ENCODE measurements at regions not wholly inside any gene's neighbourhood (a gene's known extent, or its start where the extent isn't known, plus 50 kb on each side); places are given as distances from the start of the nearest gene placed in this dataset.

DNA sequence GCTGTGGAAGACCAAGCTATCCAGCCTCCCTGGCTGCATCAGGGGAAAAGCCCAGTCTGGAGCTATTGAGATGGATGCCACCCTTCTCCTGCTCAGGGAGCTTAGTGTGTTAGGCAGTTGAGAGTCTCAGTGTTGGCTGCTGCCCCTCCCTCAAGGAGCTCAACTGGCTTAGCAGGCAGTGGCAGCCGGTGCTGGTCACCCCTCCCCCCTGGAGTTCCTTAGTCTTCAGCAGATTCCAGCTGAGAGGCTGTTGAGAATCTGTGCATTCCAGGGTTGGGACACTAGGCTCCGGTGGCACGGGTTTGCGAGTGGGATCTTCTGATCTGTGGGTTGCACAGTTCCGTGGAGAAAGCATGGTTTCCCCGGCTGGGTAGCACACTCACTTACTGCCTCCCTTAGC lies 883.8 kb downstream of the NSUN3 start (continued):
- TF ChIP-seq CHD7 (IDR thresholded peaks at IDR 0.05; ENCODE audit: insufficient replicate concordance, low read length): no peak
- TF ChIP-seq SUZ12 (IDR thresholded peaks at IDR 0.05; ENCODE audit: low read length): no peak
- TF ChIP-seq, protein P1, sequence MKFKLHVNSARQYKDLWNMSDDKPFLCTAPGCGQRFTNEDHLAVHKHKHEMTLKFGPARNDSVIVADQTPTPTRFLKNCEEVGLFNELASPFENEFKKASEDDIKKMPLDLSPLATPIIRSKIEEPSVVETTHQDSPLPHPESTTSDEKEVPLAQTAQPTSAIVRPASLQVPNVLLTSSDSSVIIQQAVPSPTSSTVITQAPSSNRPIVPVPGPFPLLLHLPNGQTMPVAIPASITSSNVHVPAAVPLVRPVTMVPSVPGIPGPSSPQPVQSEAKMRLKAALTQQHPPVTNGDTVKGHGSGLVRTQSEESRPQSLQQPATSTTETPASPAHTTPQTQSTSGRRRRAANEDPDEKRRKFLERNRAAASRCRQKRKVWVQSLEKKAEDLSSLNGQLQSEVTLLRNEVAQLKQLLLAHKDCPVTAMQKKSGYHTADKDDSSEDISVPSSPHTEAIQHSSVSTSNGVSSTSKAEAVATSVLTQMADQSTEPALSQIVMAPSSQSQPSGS (IDR thresholded peaks at IDR 0.05; ENCODE audit: low read length): no peak
- TF ChIP-seq MAFK (IDR thresholded peaks at IDR 0.05; ENCODE audit: low read depth, low read length): no peak
- TF ChIP-seq NRF1 (IDR thresholded peaks at IDR 0.05; ENCODE audit: low read depth, low read length): no peak
- no peak for TF ChIP-seq KDM5A (IDR thresholded peaks at IDR 0.05; ENCODE audit: low read length)
- no peak for TF ChIP-seq TEAD4 (IDR thresholded peaks at IDR 0.05; ENCODE audit: low read depth, low read length)
- no peak for TF ChIP-seq PHF8 (conservative IDR thresholded peaks at IDR 0.05; ENCODE audit: low read depth, low read length)
- no peak for TF ChIP-seq POLR2AphosphoS5 (IDR thresholded peaks at IDR 0.05; ENCODE audit: low read depth, low read length)
- no peak for TF ChIP-seq SAP30 (IDR thresholded peaks at IDR 0.05; ENCODE audit: insufficient read depth, insufficient replicate concordance, low read length)

All from H1 (cell line).